Ureter (tissue), 1 donor: ENCODE measurements at regions not wholly inside any gene's neighbourhood (a gene's known extent, or its start where the extent isn't known, plus 50 kb on each side); places are given as distances from the start of the nearest gene placed in this dataset.

Source experiments
- DNase-seq: peaks from one replicate; pipeline ENCODE4 v3.0.0-alpha.2; 2020; ENCODE audit warnings: low spot score
- donor health status: DM: yes; HTN: yes; CAD: no.

GRCh38 chr6:66949191-66949661 lies 1242.2 kb upstream of the EYS start:
- no peak for DNase-seq

- no peak for DNase-seq
Observed at GRCh38 chr6:66948106-66948505, 1241.1 kb upstream of the EYS start.

- no peak for DNase-seq
Observed at GRCh38 chr6:66940003-66940402, 1233.0 kb upstream of the EYS start.

GRCh38 chr6:66937180-66937579 lies 1230.2 kb upstream of the EYS start:
- no peak for DNase-seq

GRCh38 chr6:66935612-66936011 lies 1228.6 kb upstream of the EYS start:
- DNase-seq, result no peak

GRCh38 chr6:66931787-66932186 lies 1224.8 kb upstream of the EYS start:
- no peak for DNase-seq

GRCh38 chr6:66930559-66931290 lies 1223.7 kb upstream of the EYS start:
- DNase-seq, result no peak

- DNase-seq, result no peak
Observed at GRCh38 chr6:66926060-66926459, 1219.0 kb upstream of the EYS start.

- no peak for DNase-seq
Observed at GRCh38 chr6:66913657-66914056, 1206.6 kb upstream of the EYS start.

GRCh38 chr6:66902457-66902856 lies 1195.4 kb upstream of the EYS start:
- DNase-seq, result no peak

GRCh38 chr6:66900133-66901083 lies 1193.4 kb upstream of the EYS start:
- DNase-seq, result no peak

- DNase-seq, result no peak
Observed at GRCh38 chr6:66897576-66897975, 1190.5 kb upstream of the EYS start.

GRCh38 chr6:66896415-66896814 lies 1189.4 kb upstream of the EYS start:
- DNase-seq, result no peak

- DNase-seq, result no peak
Observed at GRCh38 chr6:66883453-66883852, 1176.4 kb upstream of the EYS start.

- no peak for DNase-seq
Observed at GRCh38 chr6:66866801-66867200, 1159.8 kb upstream of the EYS start.

GRCh38 chr6:66865771-66866170 lies 1158.7 kb upstream of the EYS start:
- no peak for DNase-seq

- DNase-seq, result no peak
Observed at GRCh38 chr6:66861007-66861541, 1154.0 kb upstream of the EYS start.

GRCh38 chr6:66860328-66860727 lies 1153.3 kb upstream of the EYS start:
- no peak for DNase-seq

- DNase-seq, result no peak
Observed at GRCh38 chr6:66858196-66858595, 1151.2 kb upstream of the EYS start.

- DNase-seq, result no peak
Observed at GRCh38 chr6:66854014-66854413, 1147.0 kb upstream of the EYS start.

- no peak for DNase-seq
Observed at GRCh38 chr6:66851930-66852329, 1144.9 kb upstream of the EYS start.

GRCh38 chr6:66849843-66850242 lies 1142.8 kb upstream of the EYS start:
- no peak for DNase-seq
